K562 (cell line): ENCODE measurements at regions not wholly inside any gene's neighbourhood (a gene's known extent, or its start where the extent isn't known, plus 50 kb on each side); places are given as distances from the start of the nearest gene placed in this dataset.

Experiments
- ATAC-seq: fragments of 200-7000 bp; cut with Tn5 transposase; 3 replicates; pipeline ENCODE4 v1.9.1; 2020; ENCODE audit warnings: moderate library complexity
- BruUV-seq: library from RNA; stranded (reverse); fragments of 400-500 nt; replicated peaks from 2 replicates; lab custom pipeline; 2021; lab: Mats Ljungman, UMichigan
- CTCF ChIA-PET: fragments of 300-600 bp; formaldehyde crosslinking; extraction: SDS; loops from one replicate; lab custom pipeline; 2021; ENCODE audit warnings: low intra/inter-chr PET ratio; lab: Yijun Ruan, JAX
- POLR2A ChIA-PET: fragments of 300-600, 350-650 bp; sonication (Branson Sonifier 250); formaldehyde crosslinking; extraction: SDS; loops from one replicate; lab custom pipeline; 2021; ENCODE audit warnings: antibody characterized with exemption, inconsistent platforms; lab: Yijun Ruan, JAX
- DNase-seq, 4 experiments: peaks; one replicate each; pipeline versions ENCODE4 v3.0.0 to v3.0.0-alpha.2; 2011 to 2018; ENCODE audit warnings: low spot score in 3 of 4, mixed read lengths in 3 of 4; ENCODE audit errors: extremely low read depth in 1 of 4
- FAIRE-seq: peaks from 2 replicates; lab custom pipeline; 2011; peaks lifted over from hg19 to GRCh38; lab: Jason Lieb, UNC
- H2AFZ ChIP-seq: 2 replicates; pipeline ENCODE4 v1.6.0; 2011; ENCODE audit warnings: low read depth, low read length, control low read depth, inconsistent platforms
- H3K27ac ChIP-seq: fragments of 200-600 bp; 3 replicates; pipeline ENCODE4 v1.8.0; 2011; ENCODE audit warnings: low read depth, mild to moderate bottlenecking, control low read depth, inconsistent platforms, low read length, moderate library complexity, mixed read lengths; ENCODE audit errors: extremely low read depth
- H3K27me3 ChIP-seq, 2 experiments: fragments of 300-600 bp in 1 of 2; 2 replicates in 1 of 2; 3 replicates in 1 of 2; pipeline versions ENCODE4 v1.6.0 to v1.8.0; 2011; ENCODE audit warnings: inconsistent platforms in 2 of 2, low read length in 2 of 2, mild to moderate bottlenecking in 1 of 2, mixed read lengths in 1 of 2, moderate library complexity in 1 of 2; ENCODE audit not compliant: control insufficient read depth in 2 of 2, insufficient read depth in 2 of 2
- H3K36me3 ChIP-seq: fragments of 300-600 bp; 3 replicates; pipeline ENCODE4 v1.8.0; 2011; ENCODE audit warnings: mild to moderate bottlenecking, low read length, inconsistent platforms; ENCODE audit not compliant: control insufficient read depth, insufficient read depth
- H3K4me1 ChIP-seq, 2 experiments: fragments of 200-600 bp in 1 of 2; replicated peaks in 1 of 2; 2 replicates in 1 of 2; 3 replicates in 1 of 2; pipeline versions ENCODE4 v1.5.1 to v1.8.0; 2011; ENCODE audit warnings: inconsistent platforms in 2 of 2, low read length in 2 of 2, mild to moderate bottlenecking in 1 of 2, mixed read lengths in 1 of 2, moderate library complexity in 1 of 2; ENCODE audit not compliant: control insufficient read depth in 2 of 2, insufficient read depth in 2 of 2
- H3K4me2 ChIP-seq: 2 replicates; pipeline ENCODE4 v1.6.1; 2011; ENCODE audit warnings: low read length, control low read depth, inconsistent platforms, mixed read lengths; ENCODE audit not compliant: insufficient read depth
- H3K4me3 ChIP-seq: fragments of 200-600 bp; sonication (generic), shearing (Covaris generic); 2 replicates; pipeline ENCODE4 v1.5.1; 2016; ENCODE audit warnings: control low read depth, inconsistent platforms
- H3K79me2 ChIP-seq: fragments of 200-600 bp; 3 replicates; pipeline ENCODE4 v1.8.0; 2011; ENCODE audit warnings: low read length, inconsistent platforms; ENCODE audit not compliant: control insufficient read depth, insufficient read depth
- H3K9ac ChIP-seq, 2 experiments: 2 replicates each; pipeline versions ENCODE4 v1.6.0 to v1.6.1; 2011; ENCODE audit warnings: low read depth in 2 of 2, low read length in 2 of 2, control low read depth in 1 of 2, inconsistent platforms in 1 of 2, mild to moderate bottlenecking in 1 of 2, mixed read lengths in 1 of 2; ENCODE audit not compliant: insufficient read depth in 1 of 2
- H3K9me1 ChIP-seq: one replicate; pipeline ENCODE4 v1.6.0; 2011; ENCODE audit warnings: inconsistent platforms, mild to moderate bottlenecking, low read length, moderate library complexity; ENCODE audit not compliant: control insufficient read depth, insufficient read depth
- H3K9me3 ChIP-seq: replicated peaks from 2 replicates; pipeline ENCODE4 v1.5.1; 2011; ENCODE audit warnings: low read depth, low read length, inconsistent platforms; ENCODE audit not compliant: control insufficient read depth, insufficient read depth
- H4K20me1 ChIP-seq: replicated peaks from 2 replicates; pipeline ENCODE4 v1.6.1; 2011; ENCODE audit warnings: low read length, inconsistent platforms, mixed read lengths; ENCODE audit not compliant: control insufficient read depth, insufficient read depth
- CBFB ChIP-seq: sonication (generic); formaldehyde crosslinking; IDR thresholded peaks from 2 replicates; pipeline ENCODE4 v1.4.0; 2020; ENCODE audit warnings: mild to moderate bottlenecking, missing genetic modification reagents
- FOXJ2 ChIP-seq: fragments of 200-800 bp; sonication (Bioruptor generic); IDR thresholded peaks from 2 replicates; pipeline ENCODE4 v1.6.1; 2016; ENCODE audit warnings: missing genetic modification characterization, missing compliant biosample characterization
- HDAC8 ChIP-seq: fragments of 450-650 bp; IDR thresholded peaks from 2 replicates; pipeline ENCODE4 v1.6.1; 2016; ENCODE audit warnings: mild to moderate bottlenecking, missing genetic modification characterization, moderate library complexity, missing compliant biosample characterization
- NCOA2 ChIP-seq, 2 experiments: fragments of 450-650 bp; IDR thresholded peaks; 2 replicates each; pipeline ENCODE4 v1.6.1; 2018; ENCODE audit warnings: mild to moderate bottlenecking in 2 of 2, moderate library complexity in 1 of 2; ENCODE audit not compliant: partially characterized antibody in 2 of 2
- NUFIP1 ChIP-seq: fragments of 450-650 bp; IDR thresholded peaks from 2 replicates; pipeline ENCODE4 v1.6.1; 2018; ENCODE audit not compliant: partially characterized antibody
- RFX1 ChIP-seq: fragments of 450-650 bp; IDR thresholded peaks from 2 replicates; pipeline ENCODE4 v1.6.1; 2016; ENCODE audit warnings: mild to moderate bottlenecking, moderate library complexity
- WGBS: fragments of 100-300 bp; shearing (Covaris generic); methylation state at CpG from one replicate; pipeline ENCODE4 v1.1.6; 2016; ENCODE audit warnings: low coverage, mixed read lengths; ENCODE audit not compliant: insufficient coverage; ENCODE audit errors: missing lambda C conversion rate; 5-methylcytosine and 5-hydroxymethylcytosine counted together
- in situ Hi-C: fragments of 300-500 bp; cut with MboI; formaldehyde crosslinking; loops from 4 replicates; pipeline ENCODE4 v1.15.0; 2018; ENCODE audit warnings: inconsistent platforms, mixed read lengths
- intact Hi-C: fragments of 100-400 bp; cut with micrococcal nuclease; formaldehyde crosslinking; loops from 2 replicates; pipeline ENCODE4 v1.14.2; 2022
- TF ChIP-seq, protein P1 (sequence below): fragments of 150-350 bp; conservative IDR thresholded peaks from 2 replicates; pipeline ENCODE4 v1.6.1; 2014; ENCODE audit warnings: low read length
- TF ChIP-seq, protein P2 (sequence below): fragments of 250-450 bp; sonication (Bioruptor Pico); IDR thresholded peaks from 2 replicates; pipeline ENCODE4 v1.8.0; 2021; ENCODE audit warnings: borderline replicate concordance, mild to moderate bottlenecking, moderate library complexity; ENCODE audit not compliant: poor library complexity, severe bottlenecking
- TF ChIP-seq, protein P3 (sequence below), 3 experiments: IDR thresholded peaks in 2 of 3; conservative IDR thresholded peaks in 1 of 3; 2 replicates each; pipeline ENCODE4 v1.5.1; 2011 to 2012; ENCODE audit warnings: low read length in 3 of 3, mild to moderate bottlenecking in 3 of 3, control low read depth in 2 of 3, improper control_type of control experiment in 1 of 3, inconsistent platforms in 1 of 3, low read depth in 1 of 3, mixed read lengths in 1 of 3, moderate library complexity in 1 of 3; ENCODE audit not compliant: insufficient read depth in 2 of 3
- TF ChIP-seq, protein P4 (sequence below): fragments of 250-450 bp; sonication (Bioruptor Pico); IDR thresholded peaks from 2 replicates; pipeline ENCODE4 v1.4.0; 2020; ENCODE audit warnings: mild to moderate bottlenecking, moderate library complexity

DNA sequence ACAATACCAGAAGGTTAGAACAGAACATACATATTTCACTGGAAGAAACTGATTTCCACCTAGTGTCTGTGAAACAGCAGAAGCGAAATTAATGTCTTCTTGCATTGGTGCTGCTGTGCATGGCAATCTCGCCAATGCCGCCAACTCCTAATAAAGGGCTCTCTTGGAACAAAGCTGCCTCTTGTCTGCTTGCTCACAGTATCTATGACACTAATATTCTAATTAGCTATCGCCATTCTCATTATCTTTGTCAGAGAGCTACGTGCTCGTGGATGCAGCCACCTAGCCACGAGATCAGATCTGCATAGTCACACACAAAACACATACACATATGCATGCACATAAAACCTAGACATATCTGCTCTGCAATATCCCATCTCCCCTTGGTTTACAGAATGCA, 145.9 kb upstream of the OLIG3 start:
- no TSS peak for BruUV-seq
- 3% methylated on average over 7 of the region's 7 CpGs for WGBS
- intact Hi-C loops, result loop anchor here (2.0 to 10.0 kb wide), 3 partner anchors 325 to 795 kb away; no protein-coding TSS in a partner anchor
- H4K20me1 ChIP-seq, result no peaks in the 10 kb centered on the region
- ATAC-seq, result no peak
- no peaks in the 10 kb centered on the region for H3K36me3 ChIP-seq
- no peaks in the 10 kb centered on the region for H3K4me1 ChIP-seq
- CTCF ChIA-PET, result interaction anchor here (0.9 to 3.8 kb wide), 3 partner anchors 325 to 545 kb away, joined by 3 to 23 read pairs (median 4); no protein-coding TSS in a partner anchor
- TF ChIP-seq CBFB (CRISPR knock-in tag), result no peak
- TF ChIP-seq NUFIP1, result no peak
- TF ChIP-seq, protein P1, sequence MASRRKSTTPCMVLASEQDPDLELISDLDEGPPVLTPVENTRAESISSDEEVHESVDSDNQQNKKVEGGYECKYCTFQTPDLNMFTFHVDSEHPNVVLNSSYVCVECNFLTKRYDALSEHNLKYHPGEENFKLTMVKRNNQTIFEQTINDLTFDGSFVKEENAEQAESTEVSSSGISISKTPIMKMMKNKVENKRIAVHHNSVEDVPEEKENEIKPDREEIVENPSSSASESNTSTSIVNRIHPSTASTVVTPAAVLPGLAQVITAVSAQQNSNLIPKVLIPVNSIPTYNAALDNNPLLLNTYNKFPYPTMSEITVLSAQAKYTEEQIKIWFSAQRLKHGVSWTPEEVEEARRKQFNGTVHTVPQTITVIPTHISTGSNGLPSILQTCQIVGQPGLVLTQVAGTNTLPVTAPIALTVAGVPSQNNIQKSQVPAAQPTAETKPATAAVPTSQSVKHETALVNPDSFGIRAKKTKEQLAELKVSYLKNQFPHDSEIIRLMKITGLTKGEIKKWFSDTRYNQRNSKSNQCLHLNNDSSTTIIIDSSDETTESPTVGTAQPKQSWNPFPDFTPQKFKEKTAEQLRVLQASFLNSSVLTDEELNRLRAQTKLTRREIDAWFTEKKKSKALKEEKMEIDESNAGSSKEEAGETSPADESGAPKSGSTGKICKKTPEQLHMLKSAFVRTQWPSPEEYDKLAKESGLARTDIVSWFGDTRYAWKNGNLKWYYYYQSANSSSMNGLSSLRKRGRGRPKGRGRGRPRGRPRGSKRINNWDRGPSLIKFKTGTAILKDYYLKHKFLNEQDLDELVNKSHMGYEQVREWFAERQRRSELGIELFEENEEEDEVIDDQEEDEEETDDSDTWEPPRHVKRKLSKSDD, result no peak
- no peak for TF ChIP-seq HDAC8
- TF ChIP-seq, protein P2, sequence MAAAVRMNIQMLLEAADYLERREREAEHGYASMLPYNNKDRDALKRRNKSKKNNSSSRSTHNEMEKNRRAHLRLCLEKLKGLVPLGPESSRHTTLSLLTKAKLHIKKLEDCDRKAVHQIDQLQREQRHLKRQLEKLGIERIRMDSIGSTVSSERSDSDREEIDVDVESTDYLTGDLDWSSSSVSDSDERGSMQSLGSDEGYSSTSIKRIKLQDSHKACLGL (CRISPR knock-in tag), result no peak
- no peak for TF ChIP-seq FOXJ2 (tag)
- TF ChIP-seq NCOA2 (IDR thresholded peaks at IDR 0.05; ENCODE audit: partially characterized antibody in 2 of 2), result no peak
- TF ChIP-seq RFX1, result no peak
- TF ChIP-seq, protein P3, sequence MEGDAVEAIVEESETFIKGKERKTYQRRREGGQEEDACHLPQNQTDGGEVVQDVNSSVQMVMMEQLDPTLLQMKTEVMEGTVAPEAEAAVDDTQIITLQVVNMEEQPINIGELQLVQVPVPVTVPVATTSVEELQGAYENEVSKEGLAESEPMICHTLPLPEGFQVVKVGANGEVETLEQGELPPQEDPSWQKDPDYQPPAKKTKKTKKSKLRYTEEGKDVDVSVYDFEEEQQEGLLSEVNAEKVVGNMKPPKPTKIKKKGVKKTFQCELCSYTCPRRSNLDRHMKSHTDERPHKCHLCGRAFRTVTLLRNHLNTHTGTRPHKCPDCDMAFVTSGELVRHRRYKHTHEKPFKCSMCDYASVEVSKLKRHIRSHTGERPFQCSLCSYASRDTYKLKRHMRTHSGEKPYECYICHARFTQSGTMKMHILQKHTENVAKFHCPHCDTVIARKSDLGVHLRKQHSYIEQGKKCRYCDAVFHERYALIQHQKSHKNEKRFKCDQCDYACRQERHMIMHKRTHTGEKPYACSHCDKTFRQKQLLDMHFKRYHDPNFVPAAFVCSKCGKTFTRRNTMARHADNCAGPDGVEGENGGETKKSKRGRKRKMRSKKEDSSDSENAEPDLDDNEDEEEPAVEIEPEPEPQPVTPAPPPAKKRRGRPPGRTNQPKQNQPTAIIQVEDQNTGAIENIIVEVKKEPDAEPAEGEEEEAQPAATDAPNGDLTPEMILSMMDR (IDR thresholded peaks at IDR 0.05 in 2 of 3, conservative IDR thresholded peaks at IDR 0.05 in 1 of 3; ENCODE audit: insufficient read depth in 2 of 3, low read depth in 1 of 3, low read length in 3 of 3), result no peak
- TF ChIP-seq, protein P4, sequence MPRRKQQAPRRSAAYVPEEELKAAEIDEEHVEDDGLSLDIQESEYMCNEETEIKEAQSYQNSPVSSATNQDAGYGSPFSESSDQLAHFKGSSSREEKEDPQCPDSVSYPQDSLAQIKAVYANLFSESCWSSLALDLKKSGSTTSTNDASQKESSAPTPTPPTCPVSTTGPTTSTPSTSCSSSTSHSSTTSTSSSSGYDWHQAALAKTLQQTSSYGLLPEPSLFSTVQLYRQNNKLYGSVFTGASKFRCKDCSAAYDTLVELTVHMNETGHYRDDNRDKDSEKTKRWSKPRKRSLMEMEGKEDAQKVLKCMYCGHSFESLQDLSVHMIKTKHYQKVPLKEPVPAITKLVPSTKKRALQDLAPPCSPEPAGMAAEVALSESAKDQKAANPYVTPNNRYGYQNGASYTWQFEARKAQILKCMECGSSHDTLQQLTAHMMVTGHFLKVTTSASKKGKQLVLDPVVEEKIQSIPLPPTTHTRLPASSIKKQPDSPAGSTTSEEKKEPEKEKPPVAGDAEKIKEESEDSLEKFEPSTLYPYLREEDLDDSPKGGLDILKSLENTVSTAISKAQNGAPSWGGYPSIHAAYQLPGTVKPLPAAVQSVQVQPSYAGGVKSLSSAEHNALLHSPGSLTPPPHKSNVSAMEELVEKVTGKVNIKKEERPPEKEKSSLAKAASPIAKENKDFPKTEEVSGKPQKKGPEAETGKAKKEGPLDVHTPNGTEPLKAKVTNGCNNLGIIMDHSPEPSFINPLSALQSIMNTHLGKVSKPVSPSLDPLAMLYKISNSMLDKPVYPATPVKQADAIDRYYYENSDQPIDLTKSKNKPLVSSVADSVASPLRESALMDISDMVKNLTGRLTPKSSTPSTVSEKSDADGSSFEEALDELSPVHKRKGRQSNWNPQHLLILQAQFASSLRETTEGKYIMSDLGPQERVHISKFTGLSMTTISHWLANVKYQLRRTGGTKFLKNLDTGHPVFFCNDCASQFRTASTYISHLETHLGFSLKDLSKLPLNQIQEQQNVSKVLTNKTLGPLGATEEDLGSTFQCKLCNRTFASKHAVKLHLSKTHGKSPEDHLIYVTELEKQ (CRISPR knock-in tag), result no peak
- TF ChIP-seq, all 486 proteins: peak for 0
- DNase-seq (no peak), FAIRE-seq (no peak)
- H3K9me1 ChIP-seq, result no peaks in the 10 kb centered on the region
- no peak overlapping the region for H3K4me2 ChIP-seq
- no peaks in the 10 kb centered on the region for H3K79me2 ChIP-seq
- in situ Hi-C loops, result loop anchor here (25.0 kb wide), 1 partner anchor 803 kb away; no protein-coding TSS in a partner anchor
- H3K27ac ChIP-seq, result no peak overlapping the region
- H3K4me3 ChIP-seq, result no peak overlapping the region
- peaks cover 4 to 14% of the 10 kb centered on the region in 2 experiments; a peak in 3 of 5 replicates for H3K27me3 ChIP-seq
- H3K9ac ChIP-seq, result no peak overlapping the region
- POLR2A ChIA-PET, result no interaction called here
- H2AFZ ChIP-seq, result no peak overlapping the region
- H3K9me3 ChIP-seq, result no peaks in the 10 kb centered on the region
